Heart left ventricle (tissue), 13 donors: ENCODE measurements at regions not wholly inside any gene's neighbourhood (a gene's known extent, or its start where the extent isn't known, plus 50 kb on each side); places are given as distances from the start of the nearest gene placed in this dataset.

Experiments used
- CTCF ChIP-seq, 12 donors: fragments of 200-600 bp; sonication (generic) in 4 of 12; IDR thresholded peaks; one replicate each; pipeline versions ENCODE4 v1.5.0 to v1.8.0; 2018 to 2022; ENCODE audit warnings: antibody characterized with exemption in 12 of 12, mild to moderate bottlenecking in 5 of 12
- POLR2A ChIP-seq, 2 donors: fragments of 450-650 bp; IDR thresholded peaks; one replicate each; pipeline ENCODE4 v1.6.1; 2017; ENCODE audit warnings: antibody characterized with exemption in 2 of 2, mild to moderate bottlenecking in 2 of 2, moderate library complexity in 2 of 2
- donor health status: ischemic (EF 13 %, LVEDD 7.1; RV severe dilation, severe dysfunction).
- donor health status: DM: no; HTN: yes; CAD: no.
- donor health status: DM: no; HTN: no; CAD: no.
- donor health status: ischemic (EF 25% LVEDD 6.9; RV normal size, moderate dysfunction).
- donor health status: ischemic (EF 25% LVEDD 5.7; RV mildly dilated, moderate dysfunction).
- donor health status: ischemic (EF 35%, LVEDD 5.7; RV mildly dilated, moderate dysfunction).
- donor health status: nonischemic (EF 11% LVEDD 7.7; RV severe dilation, severe dysfunction).
- donor health status: DM: yes; HTN: yes; CAD: no.
- donor health status: PGD.
- donor health status: ischemic (EF 29% LVEDD 5.4; RV normal size, mild dysfunction).
- donor health status: nonischemic (EF 23%, LVEDD 6.1; RV moderate dilation, normal function).

DNA sequence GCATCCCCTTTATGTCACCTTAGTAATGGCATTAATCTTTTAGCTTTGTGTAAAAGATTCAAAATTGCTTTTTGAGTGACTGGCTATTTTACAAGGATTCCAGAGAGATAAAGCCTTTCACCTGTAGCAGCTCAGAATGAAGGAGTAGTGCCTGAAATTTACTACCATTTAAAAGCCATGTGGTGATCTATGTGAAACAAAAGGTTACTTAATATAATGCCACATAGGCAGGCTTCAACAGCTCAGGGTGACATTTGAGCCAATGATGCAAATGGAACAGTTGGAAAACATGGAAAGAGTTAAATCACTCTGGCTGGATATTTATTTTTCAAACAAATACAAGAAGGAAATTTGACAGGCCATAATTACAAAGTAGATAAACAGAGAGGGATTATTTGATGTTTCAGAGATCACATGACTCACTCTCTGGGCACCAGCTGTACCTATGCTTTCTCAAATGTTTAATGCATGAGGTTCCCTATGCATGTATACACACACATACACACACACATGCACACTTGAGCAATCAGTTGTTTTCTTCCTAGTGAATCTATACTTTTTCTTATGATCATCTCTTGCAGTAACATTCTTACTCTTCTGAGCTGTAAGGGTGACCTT is 171.5 kb downstream of the ZMAT3 start:
- no peak for TF ChIP-seq CTCF (IDR thresholded peaks at IDR 0.05)
- no peak for TF ChIP-seq POLR2A (IDR thresholded peaks at IDR 0.05)
